Transverse colon (tissue), 4 donors: ENCODE measurements at regions not wholly inside any gene's neighbourhood (a gene's known extent, or its start where the extent isn't known, plus 50 kb on each side); places are given as distances from the start of the nearest gene placed in this dataset.
A peak's percentile ranks its signal among the peaks of the same experiment; 100 is the strongest.

Source experiments
- DNase-seq: peaks from one replicate; pipeline ENCODE4 v3.0.0-alpha.2; 2019
- H3K27ac ChIP-seq, 4 donors: fragments of 200-600 bp; sonication (generic); 2 replicates each; pipeline ENCODE4 v1.5.1; 2016 to 2018; ENCODE audit warnings: inconsistent platforms in 4 of 4
- H3K27me3 ChIP-seq: fragments of 200-600 bp; sonication (generic); 2 replicates; pipeline ENCODE4 v1.5.1; 2017; ENCODE audit warnings: inconsistent platforms
- H3K36me3 ChIP-seq, 4 donors: fragments of 200-600 bp; sonication (generic); 2 replicates each; pipeline ENCODE4 v1.5.1; 2017 to 2019; ENCODE audit warnings: inconsistent platforms in 4 of 4
- H3K4me1 ChIP-seq, 4 donors: fragments of 200-600 bp; sonication (generic); 2 replicates each; pipeline ENCODE4 v1.5.1; 2017 to 2020; ENCODE audit warnings: inconsistent platforms in 4 of 4
- H3K4me3 ChIP-seq, 4 donors: fragments of 200-600 bp; sonication (generic); 1 replicate in 1 of 4; 2 replicates in 3 of 4; pipeline versions ENCODE4 v1.5.1 to v1.6.1; 2017 to 2019; ENCODE audit warnings: inconsistent platforms in 4 of 4
- H3K9me3 ChIP-seq, 2 donors: fragments of 200-600 bp; sonication (generic); 2 replicates each; pipeline ENCODE4 v1.5.1; 2017 to 2019; ENCODE audit warnings: inconsistent platforms in 2 of 2
- CTCF ChIP-seq, 5 experiments: fragments of 200-600 bp in 3 of 5; fragments of 450-650 bp in 2 of 5; sonication (generic) in 3 of 5; IDR thresholded peaks; 1 replicate in 2 of 5; 2 replicates in 3 of 5; pipeline ENCODE4 v1.5.1; 2016 to 2017; ENCODE audit warnings: antibody characterized with exemption in 5 of 5, inconsistent platforms in 3 of 5, mild to moderate bottlenecking in 2 of 5, moderate library complexity in 1 of 5
- EP300 ChIP-seq: sonication (generic); formaldehyde crosslinking; IDR thresholded peaks from one replicate; pipeline ENCODE4 v1.6.1; 2017; ENCODE audit warnings: antibody characterized with exemption, low read depth
- POLR2A ChIP-seq: fragments of 450-650 bp; IDR thresholded peaks from one replicate; pipeline ENCODE4 v1.6.1; 2016; ENCODE audit warnings: antibody characterized with exemption, mild to moderate bottlenecking, moderate library complexity
- POLR2AphosphoS5 ChIP-seq, 3 donors: sonication (generic); formaldehyde crosslinking; IDR thresholded peaks; one replicate each; pipeline ENCODE4 v1.6.1; 2016; ENCODE audit warnings: antibody characterized with exemption in 3 of 3
- WGBS, 2 donors: methylation state at CpG; one replicate each; pipeline ENCODE4 v1.1.5; 2018; ENCODE audit warnings: low coverage in 1 of 2; 5-methylcytosine and 5-hydroxymethylcytosine counted together
- in situ Hi-C, 4 donors: fragments of 200-750 bp; cut with MboI; loops; one replicate each; pipeline versions ENCODE4 v1.15.0 to v1.15.1; 2017; ENCODE audit warnings: low sequenced_read_pairs in 3 of 4, low pct_ligation_motif_present in 1 of 4, low pct_unique_long_range_greater_than_20kb in 1 of 4
- intact Hi-C: fragments of 100-400 bp; cut with DNase I; formaldehyde crosslinking; loops from one replicate; pipeline ENCODE4 v1.15.1; 2023; ENCODE audit warnings: low total_unique reads

- DNase-seq: no peak
- Histone ChIP-seq H3K27me3 (no peaks in the 10 kb centered on the region), H3K4me3 (no peak overlapping the region), H3K36me3 (no peaks in the 10 kb centered on the region), H3K9me3 (no peaks in the 10 kb centered on the region), H3K27ac (no peak overlapping the region), H3K4me1 (no peaks in the 10 kb centered on the region)
- in situ Hi-C loops: no loop called here
- peak in 4 of 5 experiments; percentile 19 to 30 (median 24) for TF ChIP-seq CTCF (IDR thresholded peaks at IDR 0.05)
- TF ChIP-seq EP300: no peak
- TF ChIP-seq POLR2AphosphoS5 (IDR thresholded peaks at IDR 0.05): no peak
- intact Hi-C loops: no loop called here
- WGBS, 2 donors: 75% methylated on average over 2 of the region's 2 CpGs
Observed at GRCh38 chr10:57716884-57717283, 550.8 kb downstream of the IPMK start.

GRCh38 chr10:57715233-57715632, 552.5 kb downstream of the IPMK start:
- no peak overlapping the region for H3K4me3 ChIP-seq
- intact Hi-C loops: loop anchor here (2.0 kb wide), 1 partner anchor 74 kb away; no protein-coding TSS in a partner anchor
- DNase-seq: no peak
- H3K27ac ChIP-seq: no peak overlapping the region
- no peaks in the 10 kb centered on the region for H3K27me3 ChIP-seq
- no peaks in the 10 kb centered on the region for H3K9me3 ChIP-seq
- in situ Hi-C loops: no loop called here
- no peaks in the 10 kb centered on the region for H3K4me1 ChIP-seq
- 70 to 77% methylated on average over 2 of the region's 2 CpGs for WGBS, 2 donors
- no peaks in the 10 kb centered on the region for H3K36me3 ChIP-seq
- TF ChIP-seq POLR2AphosphoS5 (IDR thresholded peaks at IDR 0.05): no peak
- TF ChIP-seq EP300: no peak
- no peak for TF ChIP-seq CTCF (IDR thresholded peaks at IDR 0.05)
- no peak for TF ChIP-seq POLR2A

- Histone ChIP-seq H3K27ac (no peak overlapping the region), H3K36me3 (no peaks in the 10 kb centered on the region), H3K27me3 (no peaks in the 10 kb centered on the region), H3K9me3 (no peaks in the 10 kb centered on the region), H3K4me1 (no peaks in the 10 kb centered on the region), H3K4me3 (no peak overlapping the region)
- no peak for DNase-seq
- WGBS, 2 donors: 53 to 59% methylated on average over 2 of the region's 2 CpGs
- in situ Hi-C loops (no loop called here), intact Hi-C loops (no loop called here)
- TF ChIP-seq CTCF (IDR thresholded peaks at IDR 0.05) (no peak), EP300 (no peak), POLR2AphosphoS5 (IDR thresholded peaks at IDR 0.05) (no peak), POLR2A (no peak)
Observed at GRCh38 chr10:57707300-57707658, 560.4 kb downstream of the IPMK start.

- Histone ChIP-seq H3K4me3 (no peak overlapping the region), H3K36me3 (no peaks in the 10 kb centered on the region), H3K9me3 (no peaks in the 10 kb centered on the region), H3K27ac (no peak overlapping the region), H3K4me1 (no peaks in the 10 kb centered on the region), H3K27me3 (no peaks in the 10 kb centered on the region)
- intact Hi-C loops: no loop called here
- 69 to 75% methylated on average over 2 to 5 of the region's 5 CpGs for WGBS, 2 donors
- no peak for DNase-seq
- in situ Hi-C loops: no loop called here
- no peak for TF ChIP-seq CTCF (IDR thresholded peaks at IDR 0.05)
- TF ChIP-seq EP300: no peak
- TF ChIP-seq POLR2A: no peak
- no peak for TF ChIP-seq POLR2AphosphoS5 (IDR thresholded peaks at IDR 0.05)
Observed at GRCh38 chr10:57706576-57707299, 561.0 kb downstream of the IPMK start.
